Testis (tissue), 2 donors: ENCODE measurements at regions not wholly inside any gene's neighbourhood (a gene's known extent, or its start where the extent isn't known, plus 50 kb on each side); places are given as distances from the start of the nearest gene placed in this dataset.

Experiments
- POLR2A ChIP-seq: fragments of 450-650 bp; IDR thresholded peaks from one replicate; pipeline ENCODE4 v1.6.1; 2017; ENCODE audit warnings: antibody characterized with exemption, mild to moderate bottlenecking, moderate library complexity
- TF ChIP-seq, protein P1 (sequence below), 3 experiments: fragments of 450-650 bp in 2 of 3; fragments of 200-600 bp in 1 of 3; sonication (generic) in 1 of 3; IDR thresholded peaks; one replicate each; pipeline ENCODE4 v1.5.1; 2016 to 2019; ENCODE audit warnings: antibody characterized with exemption in 3 of 3, mild to moderate bottlenecking in 2 of 3, moderate library complexity in 1 of 3

DNA sequence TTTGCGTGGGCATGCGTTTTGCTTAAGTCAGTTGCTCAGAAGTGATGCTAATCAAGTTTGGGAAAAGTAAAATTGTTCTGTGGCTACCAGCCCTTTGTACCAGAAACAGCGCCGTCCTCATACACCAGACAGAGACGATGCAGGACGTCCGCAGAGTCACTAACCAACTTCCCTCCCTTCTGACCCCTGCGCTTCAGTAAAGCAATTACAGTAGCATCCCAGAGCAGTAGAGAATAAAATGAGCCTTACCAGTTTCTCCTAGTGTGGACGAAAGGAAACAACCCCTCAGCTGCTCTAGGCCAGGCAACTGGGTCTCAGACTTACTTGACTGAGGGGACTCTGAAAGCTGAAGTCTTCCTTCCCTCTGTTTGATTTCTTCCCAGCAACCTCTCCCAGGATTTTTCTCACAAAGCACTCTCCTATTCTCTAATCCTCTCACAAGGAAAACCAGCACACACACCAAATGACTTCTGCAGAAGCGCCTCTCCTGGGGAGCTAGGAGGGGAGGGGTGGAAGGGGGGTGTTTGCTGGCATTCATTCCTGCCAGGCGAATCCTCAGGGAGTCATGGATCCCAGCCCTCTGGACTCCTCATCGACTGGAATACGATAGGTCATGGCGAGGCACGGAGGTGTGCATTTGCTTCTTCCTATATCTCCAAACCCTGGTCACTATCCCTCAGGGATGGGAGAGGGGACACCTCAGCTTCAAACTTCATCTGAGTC, 56.0 kb upstream of the MID1 start:
- TF ChIP-seq POLR2A: no peak
- TF ChIP-seq, protein P1, sequence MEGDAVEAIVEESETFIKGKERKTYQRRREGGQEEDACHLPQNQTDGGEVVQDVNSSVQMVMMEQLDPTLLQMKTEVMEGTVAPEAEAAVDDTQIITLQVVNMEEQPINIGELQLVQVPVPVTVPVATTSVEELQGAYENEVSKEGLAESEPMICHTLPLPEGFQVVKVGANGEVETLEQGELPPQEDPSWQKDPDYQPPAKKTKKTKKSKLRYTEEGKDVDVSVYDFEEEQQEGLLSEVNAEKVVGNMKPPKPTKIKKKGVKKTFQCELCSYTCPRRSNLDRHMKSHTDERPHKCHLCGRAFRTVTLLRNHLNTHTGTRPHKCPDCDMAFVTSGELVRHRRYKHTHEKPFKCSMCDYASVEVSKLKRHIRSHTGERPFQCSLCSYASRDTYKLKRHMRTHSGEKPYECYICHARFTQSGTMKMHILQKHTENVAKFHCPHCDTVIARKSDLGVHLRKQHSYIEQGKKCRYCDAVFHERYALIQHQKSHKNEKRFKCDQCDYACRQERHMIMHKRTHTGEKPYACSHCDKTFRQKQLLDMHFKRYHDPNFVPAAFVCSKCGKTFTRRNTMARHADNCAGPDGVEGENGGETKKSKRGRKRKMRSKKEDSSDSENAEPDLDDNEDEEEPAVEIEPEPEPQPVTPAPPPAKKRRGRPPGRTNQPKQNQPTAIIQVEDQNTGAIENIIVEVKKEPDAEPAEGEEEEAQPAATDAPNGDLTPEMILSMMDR (IDR thresholded peaks at IDR 0.05): no peak
